Gastrocnemius medialis (tissue), 4 donors: ENCODE measurements at regions not wholly inside any gene's neighbourhood (a gene's known extent, or its start where the extent isn't known, plus 50 kb on each side); places are given as distances from the start of the nearest gene placed in this dataset.

Experiments
- ATAC-seq, 2 donors: fragments of 150-250 bp; one replicate each; pipeline ENCODE4 v1.9.1; 2016
- DNase-seq, 2 donors: peaks; one replicate each; pipeline ENCODE4 v3.0.0-alpha.2; 2019
- H3K27ac ChIP-seq, 4 donors: fragments of 200-600 bp; sonication (generic); 1 replicate in 1 of 4; 2 replicates in 3 of 4; pipeline ENCODE4 v1.5.1; 2016 to 2018; ENCODE audit warnings: mild to moderate bottlenecking in 2 of 4, moderate library complexity in 1 of 4
- H3K27me3 ChIP-seq, 3 donors: fragments of 200-600 bp; sonication (generic) in 2 of 3; 1 replicate in 1 of 3; 2 replicates in 2 of 3; pipeline versions ENCODE4 v1.5.1 to v1.6.0; 2016 to 2019; ENCODE audit warnings: mild to moderate bottlenecking in 1 of 3, moderate library complexity in 1 of 3
- H3K36me3 ChIP-seq, 2 donors: fragments of 200-600 bp; sonication (generic) in 1 of 2; one replicate each; pipeline ENCODE4 v1.5.1; 2017 to 2018
- H3K4me1 ChIP-seq, 2 donors: fragments of 200-600 bp; sonication (generic) in 1 of 2; one replicate each; pipeline ENCODE4 v1.5.1; 2016 to 2017; ENCODE audit warnings: mild to moderate bottlenecking in 2 of 2
- H3K4me3 ChIP-seq, 4 donors: fragments of 200-600 bp; sonication (generic) in 3 of 4; 1 replicate in 1 of 4; 2 replicates in 3 of 4; pipeline ENCODE4 v1.5.1; 2016 to 2019; ENCODE audit warnings: mild to moderate bottlenecking in 2 of 4
- H3K9me3 ChIP-seq, 3 donors: fragments of 200-600 bp; sonication (generic) in 2 of 3; 1 replicate in 1 of 3; 2 replicates in 2 of 3; pipeline ENCODE4 v1.5.1; 2016 to 2019
- POLR2A ChIP-seq, 2 donors: fragments of 450-650 bp; IDR thresholded peaks; one replicate each; pipeline ENCODE4 v1.6.1; 2017; ENCODE audit warnings: antibody characterized with exemption in 2 of 2, mild to moderate bottlenecking in 2 of 2, moderate library complexity in 2 of 2
- in situ Hi-C, 4 donors: fragments of 200-750 bp; cut with MboI; loops; one replicate each; pipeline versions ENCODE4 v1.15.0 to v1.8.0; 2017; ENCODE audit warnings: low sequenced_read_pairs in 4 of 4
- intact Hi-C: fragments of 100-400 bp; cut with DNase I; formaldehyde crosslinking; loops from one replicate; pipeline ENCODE4 v1.15.1; 2023; ENCODE audit warnings: low total_unique reads
- TF ChIP-seq, protein P1 (sequence below), 5 experiments: fragments of 450-650 bp in 3 of 5; fragments of 200-600 bp in 2 of 5; sonication (generic) in 2 of 5; IDR thresholded peaks in 4 of 5; conservative IDR thresholded peaks in 1 of 5; 1 replicate in 4 of 5; 2 replicates in 1 of 5; pipeline ENCODE4 v1.5.1; 2016 to 2019; ENCODE audit warnings: antibody characterized with exemption in 5 of 5, mild to moderate bottlenecking in 3 of 5, moderate library complexity in 3 of 5

DNA sequence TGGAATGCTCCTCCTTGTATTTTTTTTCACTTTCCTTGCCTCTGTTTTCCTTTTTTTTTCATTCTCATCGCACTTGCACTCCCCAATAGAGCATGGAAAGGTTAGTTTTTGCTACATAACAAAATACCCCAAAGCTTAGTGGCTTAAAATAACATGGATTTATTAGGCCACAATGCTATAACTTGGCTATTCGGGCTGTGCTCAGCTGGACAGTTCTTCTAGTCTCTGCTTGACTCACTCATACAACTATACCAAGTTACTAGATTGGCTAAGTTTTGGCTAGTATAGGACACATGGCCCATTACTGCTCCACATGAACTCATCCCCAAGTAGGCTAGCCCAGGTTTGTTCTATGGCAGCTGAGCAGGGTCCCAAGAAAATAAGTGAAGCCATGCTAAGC, 94.5 kb upstream of the ANKEF1 start:
- intact Hi-C loops (no loop called here), in situ Hi-C loops (no loop called here)
- ATAC-seq: no peak

DNA sequence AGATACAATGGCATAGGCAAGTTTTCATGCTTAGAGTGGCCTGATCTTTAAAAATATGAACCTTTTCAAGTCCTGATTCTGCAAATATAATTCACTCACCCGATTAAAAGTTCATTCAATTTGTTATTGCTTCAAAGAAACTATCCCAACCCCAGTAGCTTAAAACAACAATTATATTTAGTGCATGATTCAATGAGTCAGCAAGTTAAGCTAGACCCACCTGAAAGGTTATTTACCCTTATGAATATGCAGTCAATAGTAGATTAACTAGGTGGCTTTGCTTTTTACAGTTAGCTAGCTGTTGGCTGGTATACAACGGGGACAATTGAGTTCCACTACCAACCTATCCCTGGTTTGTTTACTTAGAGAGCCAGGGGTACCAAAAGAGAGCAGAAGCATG, 95.6 kb upstream of the ANKEF1 start:
- in situ Hi-C loops: no loop called here
- ATAC-seq: no peak
- H3K27me3 ChIP-seq: no peaks in the 10 kb centered on the region
- H3K27ac ChIP-seq: no peak overlapping the region
- DNase-seq: no peak
- no peaks in the 10 kb centered on the region for H3K36me3 ChIP-seq
- no peaks in the 10 kb centered on the region for H3K4me1 ChIP-seq
- no peak overlapping the region for H3K4me3 ChIP-seq
- no peak for TF ChIP-seq POLR2A (IDR thresholded peaks at IDR 0.05)
- TF ChIP-seq, protein P1, sequence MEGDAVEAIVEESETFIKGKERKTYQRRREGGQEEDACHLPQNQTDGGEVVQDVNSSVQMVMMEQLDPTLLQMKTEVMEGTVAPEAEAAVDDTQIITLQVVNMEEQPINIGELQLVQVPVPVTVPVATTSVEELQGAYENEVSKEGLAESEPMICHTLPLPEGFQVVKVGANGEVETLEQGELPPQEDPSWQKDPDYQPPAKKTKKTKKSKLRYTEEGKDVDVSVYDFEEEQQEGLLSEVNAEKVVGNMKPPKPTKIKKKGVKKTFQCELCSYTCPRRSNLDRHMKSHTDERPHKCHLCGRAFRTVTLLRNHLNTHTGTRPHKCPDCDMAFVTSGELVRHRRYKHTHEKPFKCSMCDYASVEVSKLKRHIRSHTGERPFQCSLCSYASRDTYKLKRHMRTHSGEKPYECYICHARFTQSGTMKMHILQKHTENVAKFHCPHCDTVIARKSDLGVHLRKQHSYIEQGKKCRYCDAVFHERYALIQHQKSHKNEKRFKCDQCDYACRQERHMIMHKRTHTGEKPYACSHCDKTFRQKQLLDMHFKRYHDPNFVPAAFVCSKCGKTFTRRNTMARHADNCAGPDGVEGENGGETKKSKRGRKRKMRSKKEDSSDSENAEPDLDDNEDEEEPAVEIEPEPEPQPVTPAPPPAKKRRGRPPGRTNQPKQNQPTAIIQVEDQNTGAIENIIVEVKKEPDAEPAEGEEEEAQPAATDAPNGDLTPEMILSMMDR (IDR thresholded peaks at IDR 0.05 in 4 of 5, conservative IDR thresholded peaks at IDR 0.05 in 1 of 5): no peak
- intact Hi-C loops: no loop called here
- no peaks in the 10 kb centered on the region for H3K9me3 ChIP-seq

More for the DNA sequence above, 94.5 kb upstream of the ANKEF1 start:
- Histone ChIP-seq H3K4me3 (no peak overlapping the region), H3K27me3 (no peaks in the 10 kb centered on the region), H3K9me3 (no peaks in the 10 kb centered on the region), H3K27ac (no peak overlapping the region), H3K36me3 (no peaks in the 10 kb centered on the region), H3K4me1 (no peaks in the 10 kb centered on the region)
- TF ChIP-seq, protein P1 (IDR thresholded peaks at IDR 0.05 in 4 of 5, conservative IDR thresholded peaks at IDR 0.05 in 1 of 5): no peak
- TF ChIP-seq POLR2A (IDR thresholded peaks at IDR 0.05): no peak
- no peak for DNase-seq

DNA sequence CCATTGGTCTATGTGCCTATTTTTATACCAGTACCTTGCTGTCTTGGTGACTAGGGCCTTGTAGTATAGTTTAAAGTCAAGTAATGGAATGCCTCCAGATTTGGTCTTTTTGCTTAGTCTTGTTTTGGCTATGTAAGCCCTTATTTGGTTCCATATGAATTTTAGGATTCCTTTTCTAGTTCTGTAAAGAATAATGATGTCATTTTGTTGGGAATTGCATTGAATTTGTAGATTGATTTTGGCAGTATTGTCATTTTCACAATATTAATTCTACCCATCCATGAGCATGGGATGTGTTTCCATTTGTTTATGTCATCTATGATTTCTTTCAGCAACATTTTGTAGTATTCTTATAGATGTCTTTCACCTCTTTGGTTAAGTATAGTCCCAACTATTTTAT, 96.4 kb upstream of the PAK5 start:
- DNase-seq: no peak
- H3K4me1 ChIP-seq: no peaks in the 10 kb centered on the region
- ATAC-seq: no peak
- no peak overlapping the region for H3K27ac ChIP-seq
- no peaks in the 10 kb centered on the region for H3K36me3 ChIP-seq
- intact Hi-C loops: no loop called here
- in situ Hi-C loops: no loop called here
- H3K4me3 ChIP-seq: no peak overlapping the region
- no peaks in the 10 kb centered on the region for H3K9me3 ChIP-seq
- no peak for TF ChIP-seq POLR2A (IDR thresholded peaks at IDR 0.05)
- TF ChIP-seq, protein P1 (IDR thresholded peaks at IDR 0.05 in 4 of 5, conservative IDR thresholded peaks at IDR 0.05 in 1 of 5): no peak
- no peaks in the 10 kb centered on the region for H3K27me3 ChIP-seq

DNA sequence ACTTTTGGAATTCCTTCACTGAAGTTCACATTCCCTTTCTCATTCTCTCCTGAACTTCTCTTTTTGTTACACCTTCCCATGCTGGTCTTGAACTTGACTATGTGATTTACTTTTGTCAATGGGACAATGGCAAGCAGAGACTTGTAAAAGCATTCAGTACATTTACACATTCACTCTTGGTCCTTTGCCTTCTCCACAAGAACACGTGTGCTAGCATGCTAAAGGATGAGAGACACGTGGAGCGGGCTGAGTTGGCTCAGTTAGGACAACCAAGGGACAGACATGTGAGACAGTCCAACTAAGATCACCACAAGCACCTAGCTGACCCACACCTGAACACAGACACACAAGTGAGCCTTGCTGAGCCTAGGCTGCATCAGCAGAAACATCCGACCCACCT, 91.3 kb upstream of the PAK5 start:
- no peaks in the 10 kb centered on the region for H3K9me3 ChIP-seq
- ATAC-seq: no peak
- intact Hi-C loops (no loop called here), in situ Hi-C loops (no loop called here)
- H3K27ac ChIP-seq: no peak overlapping the region
- no peak for TF ChIP-seq POLR2A (IDR thresholded peaks at IDR 0.05)
- TF ChIP-seq, protein P1 (IDR thresholded peaks at IDR 0.05 in 4 of 5, conservative IDR thresholded peaks at IDR 0.05 in 1 of 5): no peak
- H3K36me3 ChIP-seq: no peaks in the 10 kb centered on the region
- DNase-seq: no peak
- no peaks in the 10 kb centered on the region for H3K4me1 ChIP-seq
- H3K27me3 ChIP-seq: no peaks in the 10 kb centered on the region
- no peak overlapping the region for H3K4me3 ChIP-seq

DNA sequence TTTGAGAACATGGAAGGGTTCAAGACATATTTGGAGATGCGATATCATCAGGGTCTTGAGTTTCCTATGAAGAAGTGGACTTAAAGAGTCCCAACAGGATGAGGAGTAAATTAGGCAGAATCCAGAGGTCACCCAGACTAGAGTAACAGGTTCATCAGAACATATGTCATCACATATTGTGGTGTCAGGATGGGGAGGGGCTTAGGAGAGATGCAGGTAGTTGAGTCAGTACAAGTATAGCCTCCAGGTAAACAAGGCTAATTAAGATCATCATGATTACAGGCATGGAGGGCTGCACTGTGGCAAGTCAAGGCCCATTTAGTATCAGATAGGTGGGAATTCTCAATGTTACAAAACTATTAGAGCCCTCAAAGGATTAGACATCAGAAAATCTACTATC, 90.1 kb upstream of the PAK5 start:
- no peaks in the 10 kb centered on the region for H3K36me3 ChIP-seq
- no peaks in the 10 kb centered on the region for H3K27me3 ChIP-seq
- no peaks in the 10 kb centered on the region for H3K4me1 ChIP-seq
- no peak overlapping the region for H3K4me3 ChIP-seq
- intact Hi-C loops (no loop called here), in situ Hi-C loops (no loop called here)
- no peak overlapping the region for H3K27ac ChIP-seq
- no peak for TF ChIP-seq POLR2A (IDR thresholded peaks at IDR 0.05)
- TF ChIP-seq, protein P1 (IDR thresholded peaks at IDR 0.05 in 4 of 5, conservative IDR thresholded peaks at IDR 0.05 in 1 of 5): no peak
- H3K9me3 ChIP-seq: no peaks in the 10 kb centered on the region
- ATAC-seq (no peak), DNase-seq (no peak)
